ENCODE measurements at regions not wholly inside any gene's neighbourhood (a gene's known extent, or its start where the extent isn't known, plus 50 kb on each side); places are given as distances from the start of the nearest gene placed in this dataset.
"Not testable (repeated sequence)": the region's sequence is repeated elsewhere in the genome, so short reads cannot be mapped to it uniquely, and the experiment has no call there.

GRCh38 chr15:36449662-36450145 is 129.7 kb upstream of the CDIN1 start:
- TF ChIP-seq ZFX (IDR thresholded peaks at IDR 0.05; ENCODE audit: borderline replicate concordance): no peak
- no peak for TF ChIP-seq CTCF (IDR thresholded peaks at IDR 0.05)
- no peak overlapping the region for H3K27ac ChIP-seq

- not testable (repeated sequence) for H3K27ac ChIP-seq
These were observed 125.2 kb upstream of the CDIN1 start for GRCh38 chr15:36454244-36454643.

- no peak overlapping the region for H3K27ac ChIP-seq
- TF ChIP-seq CTCF (IDR thresholded peaks at IDR 0.05) (no peak), ZFX (IDR thresholded peaks at IDR 0.05; ENCODE audit: borderline replicate concordance) (no peak)
These were observed 121.0 kb upstream of the CDIN1 start for GRCh38 chr15:36458411-36458810.

- TF ChIP-seq CTCF (IDR thresholded peaks at IDR 0.05) (no peak), ZFX (IDR thresholded peaks at IDR 0.05; ENCODE audit: borderline replicate concordance) (no peak)
- H3K27ac ChIP-seq: no peak overlapping the region
These were observed 114.1 kb upstream of the CDIN1 start for GRCh38 chr15:36465304-36465703.

- no peak overlapping the region for H3K27ac ChIP-seq
- TF ChIP-seq CTCF (IDR thresholded peaks at IDR 0.05): no peak
- TF ChIP-seq ZFX (IDR thresholded peaks at IDR 0.05; ENCODE audit: borderline replicate concordance): no peak
These were observed 110.7 kb upstream of the CDIN1 start for GRCh38 chr15:36468746-36469145.

GRCh38 chr15:36469311-36469966 is 110.0 kb upstream of the CDIN1 start:
- TF ChIP-seq CTCF (IDR thresholded peaks at IDR 0.05) (no peak), ZFX (IDR thresholded peaks at IDR 0.05; ENCODE audit: borderline replicate concordance) (no peak)

GRCh38 chr15:36472672-36473071 is 106.8 kb upstream of the CDIN1 start:
- TF ChIP-seq CTCF (IDR thresholded peaks at IDR 0.05): no peak
- no peak for TF ChIP-seq ZFX (IDR thresholded peaks at IDR 0.05; ENCODE audit: borderline replicate concordance)
- H3K27ac ChIP-seq: no peak overlapping the region

More at GRCh38 chr15:36469311-36469966, 110.0 kb upstream of the CDIN1 start:
- H3K27ac ChIP-seq: no peak overlapping the region

GRCh38 chr15:36478561-36478960 is 100.9 kb upstream of the CDIN1 start:
- TF ChIP-seq ZFX (IDR thresholded peaks at IDR 0.05; ENCODE audit: borderline replicate concordance) (no peak), CTCF (IDR thresholded peaks at IDR 0.05) (no peak)
- no peak overlapping the region for H3K27ac ChIP-seq

All from 22Rv1 (cell line).